HK-2 (cell line): ENCODE measurements at regions not wholly inside any gene's neighbourhood (a gene's known extent, or its start where the extent isn't known, plus 50 kb on each side); places are given as distances from the start of the nearest gene placed in this dataset.

Experiments
- DNase-seq: peaks from one replicate; pipeline ENCODE4 v3.0.0-alpha.2; 2018; ENCODE audit not compliant: unreplicated experiment

GRCh38 chr5:3022665-3023064 is 271.2 kb upstream of the IRX2 start:
- no peak for DNase-seq

GRCh38 chr5:3020426-3020825 is 268.9 kb upstream of the IRX2 start:
- no peak for DNase-seq

GRCh38 chr5:3019045-3019444 is 267.6 kb upstream of the IRX2 start:
- no peak for DNase-seq

GRCh38 chr5:3011764-3012017 is 260.2 kb upstream of the IRX2 start:
- DNase-seq, result no peak

- no peak for DNase-seq
These were observed 259.7 kb upstream of the IRX2 start for GRCh38 chr5:3010953-3011763.

- no peak for DNase-seq
These were observed 258.9 kb upstream of the IRX2 start for GRCh38 chr5:3010301-3010952.

GRCh38 chr5:3009605-3010004 is 258.1 kb upstream of the IRX2 start:
- DNase-seq, result no peak

- DNase-seq, result no peak
These were observed 256.1 kb upstream of the IRX2 start for GRCh38 chr5:3007577-3007976.

- no peak for DNase-seq
These were observed 255.6 kb upstream of the IRX2 start for GRCh38 chr5:3006961-3007551.

GRCh38 chr5:3006526-3006925 is 255.0 kb upstream of the IRX2 start:
- DNase-seq, result no peak

GRCh38 chr5:3004361-3005080 is 253.0 kb upstream of the IRX2 start:
- DNase-seq, result no peak

- no peak for DNase-seq
These were observed 250.8 kb upstream of the IRX2 start for GRCh38 chr5:3002230-3002629.

- DNase-seq, result no peak
These were observed 249.2 kb upstream of the IRX2 start for GRCh38 chr5:3000631-3001030.

GRCh38 chr5:2999926-3000325 is 248.4 kb upstream of the IRX2 start:
- DNase-seq, result no peak

GRCh38 chr5:2998106-2998505 is 246.6 kb upstream of the IRX2 start:
- DNase-seq, result no peak

- DNase-seq, result no peak
These were observed 245.7 kb upstream of the IRX2 start for GRCh38 chr5:2997179-2997578.

- no peak for DNase-seq
These were observed 245.2 kb upstream of the IRX2 start for GRCh38 chr5:2996687-2997086.

GRCh38 chr5:2996248-2996647 is 244.8 kb upstream of the IRX2 start:
- peak; percentile 4 for DNase-seq

- DNase-seq, result no peak
These were observed 244.2 kb upstream of the IRX2 start for GRCh38 chr5:2995667-2996066.

- no peak for DNase-seq
These were observed 243.6 kb upstream of the IRX2 start for GRCh38 chr5:2995035-2995434.

GRCh38 chr5:2993771-2994170 is 242.3 kb upstream of the IRX2 start:
- DNase-seq, result no peak

- DNase-seq, result no peak
These were observed 241.8 kb upstream of the IRX2 start for GRCh38 chr5:2993301-2993700.

GRCh38 chr5:2992806-2993205 is 241.3 kb upstream of the IRX2 start:
- no peak for DNase-seq
